ENCODE measurements at regions not wholly inside any gene's neighbourhood (a gene's known extent, or its start where the extent isn't known, plus 50 kb on each side); places are given as distances from the start of the nearest gene placed in this dataset.
"Not testable (repeated sequence)": the region's sequence is repeated elsewhere in the genome, so short reads cannot be mapped to it uniquely, and the experiment has no call there.

DNA sequence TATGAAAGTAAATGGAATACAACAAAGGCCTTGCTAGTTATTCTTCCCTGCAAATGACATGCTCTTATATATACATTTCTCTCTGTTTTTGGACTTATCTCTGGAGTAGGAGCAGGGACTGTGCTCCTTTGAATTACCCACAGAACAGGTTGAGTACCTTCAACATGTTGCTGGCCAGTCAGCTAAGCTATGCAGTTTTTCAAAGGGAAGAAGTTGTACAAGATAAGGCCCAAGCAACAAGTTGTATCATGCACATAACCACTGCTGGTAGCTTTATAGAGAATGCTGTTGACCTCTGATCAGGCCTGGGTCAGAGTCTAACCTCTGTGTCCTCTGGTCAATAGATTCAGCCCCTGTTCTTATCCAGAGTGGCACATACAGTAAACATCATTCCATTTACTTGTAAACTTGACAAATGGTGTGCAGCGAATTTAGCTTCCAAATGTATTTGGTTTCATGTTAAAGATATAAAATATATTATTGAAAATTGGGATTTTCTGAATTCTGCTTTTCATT, 99.6 kb downstream of the C11orf87 start:
- CTCF ChIA-PET: no interaction called here
- no peak for DNase-seq (ENCODE audit: extremely low spot score)
- TF ChIP-seq, protein P1, sequence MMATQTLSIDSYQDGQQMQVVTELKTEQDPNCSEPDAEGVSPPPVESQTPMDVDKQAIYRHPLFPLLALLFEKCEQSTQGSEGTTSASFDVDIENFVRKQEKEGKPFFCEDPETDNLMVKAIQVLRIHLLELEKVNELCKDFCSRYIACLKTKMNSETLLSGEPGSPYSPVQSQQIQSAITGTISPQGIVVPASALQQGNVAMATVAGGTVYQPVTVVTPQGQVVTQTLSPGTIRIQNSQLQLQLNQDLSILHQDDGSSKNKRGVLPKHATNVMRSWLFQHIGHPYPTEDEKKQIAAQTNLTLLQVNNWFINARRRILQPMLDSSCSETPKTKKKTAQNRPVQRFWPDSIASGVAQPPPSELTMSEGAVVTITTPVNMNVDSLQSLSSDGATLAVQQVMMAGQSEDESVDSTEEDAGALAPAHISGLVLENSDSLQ (IDR thresholded peaks at IDR 0.05): no peak
- no peak for TF ChIP-seq ELF4 (IDR thresholded peaks at IDR 0.05)
- TF ChIP-seq L3MBTL2 (conservative IDR thresholded peaks at IDR 0.05): no peak
- no peak for TF ChIP-seq FOXM1 (IDR thresholded peaks at IDR 0.05; ENCODE audit: borderline replicate concordance)
- TF ChIP-seq BHLHE40 (IDR thresholded peaks at IDR 0.05; ENCODE audit: borderline replicate concordance): no peak
- no peak for TF ChIP-seq ARNT (IDR thresholded peaks at IDR 0.05)
- POLR2A ChIA-PET: no interaction called here

DNA sequence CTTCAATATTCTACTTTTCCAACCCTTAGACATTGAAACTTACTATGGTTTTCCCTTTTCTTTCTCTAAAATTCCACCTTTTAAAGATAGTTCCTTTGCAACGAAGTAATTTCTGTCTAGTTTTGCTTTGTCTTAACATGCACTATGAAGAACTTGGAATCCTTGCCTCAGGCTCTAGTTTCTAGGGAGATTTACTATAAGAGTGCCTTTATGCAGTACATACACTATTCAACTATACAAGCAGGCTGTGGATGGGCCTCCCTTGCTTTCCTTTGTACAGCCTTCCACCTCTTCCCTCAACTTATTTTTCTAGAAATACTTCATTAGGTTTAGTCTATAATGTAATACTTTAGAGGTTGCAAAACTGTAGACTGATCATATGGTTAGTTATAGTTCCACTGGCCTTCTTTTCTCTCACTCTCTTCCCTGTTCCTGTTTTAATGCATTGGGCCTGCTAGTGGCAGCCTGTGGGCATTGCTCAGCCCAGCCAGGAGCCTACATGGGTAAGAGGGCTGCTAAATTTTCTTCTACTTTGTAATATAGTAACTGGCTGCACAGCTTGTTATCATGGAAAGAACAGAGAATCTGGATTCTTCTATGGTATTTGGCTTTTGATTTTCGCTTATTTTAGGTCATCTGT, 100.2 kb downstream of the C11orf87 start:
- TF ChIP-seq HDGF (IDR thresholded peaks at IDR 0.05; ENCODE audit: borderline replicate concordance): no peak
- TF ChIP-seq SUZ12 (IDR thresholded peaks at IDR 0.05): no peak
- ChIA-PET POLR2A (no interaction called here), CTCF (no interaction called here)
- DNase-seq (ENCODE audit: extremely low spot score): no peak

DNA sequence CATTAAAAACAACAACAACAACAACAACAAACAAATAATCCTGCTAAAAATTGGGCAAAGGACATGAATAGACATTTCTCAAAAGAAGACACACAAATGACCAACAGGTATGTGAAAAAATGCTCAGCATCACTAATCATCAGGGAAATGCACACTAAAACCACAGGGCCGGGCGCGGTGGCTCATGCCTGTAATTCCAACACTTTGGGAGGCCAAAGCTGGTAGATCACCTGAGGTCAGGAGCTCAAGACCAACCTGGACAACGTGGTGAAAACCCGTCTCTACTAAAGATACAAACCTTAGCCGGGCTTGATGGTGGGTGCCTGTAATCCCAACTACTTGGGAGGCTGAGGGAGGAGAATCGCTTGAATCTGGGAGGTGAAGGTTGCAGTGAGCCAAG, 103.6 kb downstream of the C11orf87 start:
- POLR2A ChIA-PET; DNase-seq (ENCODE audit: extremely low spot score); CTCF ChIA-PET: not testable (repeated sequence)

DNA sequence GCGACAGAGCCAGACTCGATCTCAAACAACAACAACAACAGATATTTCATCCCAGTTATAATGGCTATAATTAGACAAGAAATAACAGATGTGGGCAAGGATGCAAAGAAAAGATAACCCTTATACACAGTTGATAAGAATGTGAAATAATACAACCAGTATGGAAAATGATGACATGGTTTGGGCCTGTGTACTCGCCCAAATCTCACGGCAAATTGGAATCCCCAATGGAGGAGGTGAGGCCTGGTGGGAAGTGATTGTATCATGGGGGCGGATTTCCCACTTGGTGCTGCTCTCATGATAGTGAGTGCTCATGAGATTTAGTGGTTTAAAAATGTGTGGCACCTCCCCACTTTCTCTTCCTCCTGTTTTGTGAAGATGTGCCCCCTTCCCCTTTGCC, 104.1 kb downstream of the C11orf87 start:
- POLR2A ChIA-PET: no interaction called here
- no peak for DNase-seq (ENCODE audit: extremely low spot score)
- TF ChIP-seq HDGF (IDR thresholded peaks at IDR 0.05; ENCODE audit: borderline replicate concordance) (no peak), SUZ12 (IDR thresholded peaks at IDR 0.05) (no peak), BHLHE40 (IDR thresholded peaks at IDR 0.05; ENCODE audit: borderline replicate concordance) (no peak), ELF4 (IDR thresholded peaks at IDR 0.05) (no peak)
- TF ChIP-seq, protein P1 (IDR thresholded peaks at IDR 0.05): no peak
- CTCF ChIA-PET: no interaction called here

DNA sequence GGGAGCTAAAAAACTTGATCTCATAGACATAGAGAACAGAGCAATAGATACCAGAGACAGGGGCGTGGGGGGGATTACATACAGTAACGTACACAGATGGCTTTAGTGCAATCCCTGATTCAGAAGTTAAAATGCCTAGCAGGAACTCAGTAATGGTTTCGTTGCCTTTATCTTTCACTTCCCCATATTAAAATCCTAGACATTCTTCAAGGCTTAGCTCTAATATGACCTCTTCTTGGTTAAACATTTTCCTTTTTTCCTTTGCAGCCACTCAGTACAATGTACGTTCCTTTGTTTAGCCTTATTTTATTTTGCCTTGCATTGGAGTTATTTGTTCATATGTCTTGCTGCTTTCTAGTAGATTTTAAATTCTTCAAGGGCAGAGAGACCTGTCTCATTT, 104.9 kb downstream of the C11orf87 start:
- ChIA-PET POLR2A (no interaction called here), CTCF (no interaction called here)
- TF ChIP-seq NFRKB (IDR thresholded peaks at IDR 0.05) (no peak), HDGF (IDR thresholded peaks at IDR 0.05; ENCODE audit: borderline replicate concordance) (no peak), FOXA1 (IDR thresholded peaks at IDR 0.05) (no peak), SP1 (IDR thresholded peaks at IDR 0.05) (no peak), ZNF384 (IDR thresholded peaks at IDR 0.05) (no peak), ELF4 (IDR thresholded peaks at IDR 0.05) (no peak), FOXK2 (IDR thresholded peaks at IDR 0.05) (no peak), LEF1 (IDR thresholded peaks at IDR 0.05; ENCODE audit: borderline replicate concordance) (no peak)
- TF ChIP-seq, protein P1 (IDR thresholded peaks at IDR 0.05): no peak
- no peak for DNase-seq (ENCODE audit: extremely low spot score)

DNA sequence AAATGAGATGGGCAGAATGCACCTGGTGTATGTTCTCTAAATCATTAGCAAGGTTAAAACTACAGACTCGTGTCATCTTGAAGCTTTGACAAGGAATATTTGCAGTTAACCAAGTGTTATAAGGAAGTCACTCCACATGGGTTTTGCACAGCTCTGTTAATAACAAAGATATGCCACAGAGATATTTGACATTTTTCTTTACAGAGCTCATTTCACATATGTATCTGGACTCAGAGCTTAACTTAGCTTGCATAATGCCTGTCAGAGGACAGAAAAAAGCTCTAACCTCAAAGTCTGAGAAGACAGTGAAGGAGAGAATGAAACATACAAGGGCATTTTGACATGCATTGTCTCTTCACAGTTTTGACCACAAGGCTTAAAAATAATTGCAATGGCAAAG, 105.5 kb downstream of the C11orf87 start:
- no peak for DNase-seq (ENCODE audit: extremely low spot score)
- ChIA-PET POLR2A (no interaction called here), CTCF (no interaction called here)
- no peak for TF ChIP-seq HDGF (IDR thresholded peaks at IDR 0.05; ENCODE audit: borderline replicate concordance)
- TF ChIP-seq L3MBTL2 (conservative IDR thresholded peaks at IDR 0.05): no peak
- no peak for TF ChIP-seq NFRKB (IDR thresholded peaks at IDR 0.05)
- TF ChIP-seq ELF4 (IDR thresholded peaks at IDR 0.05): no peak
- TF ChIP-seq FOXK2 (IDR thresholded peaks at IDR 0.05): no peak
- no peak for TF ChIP-seq FOXM1 (IDR thresholded peaks at IDR 0.05; ENCODE audit: borderline replicate concordance)
- no peak for TF ChIP-seq TARDBP (IDR thresholded peaks at IDR 0.05)
- TF ChIP-seq ZNF384 (IDR thresholded peaks at IDR 0.05): no peak
- TF ChIP-seq ARNT (IDR thresholded peaks at IDR 0.05): no peak
- TF ChIP-seq SP1 (IDR thresholded peaks at IDR 0.05): no peak
- no peak for TF ChIP-seq BHLHE40 (IDR thresholded peaks at IDR 0.05; ENCODE audit: borderline replicate concordance)
- no peak for TF ChIP-seq LEF1 (IDR thresholded peaks at IDR 0.05; ENCODE audit: borderline replicate concordance)

DNA sequence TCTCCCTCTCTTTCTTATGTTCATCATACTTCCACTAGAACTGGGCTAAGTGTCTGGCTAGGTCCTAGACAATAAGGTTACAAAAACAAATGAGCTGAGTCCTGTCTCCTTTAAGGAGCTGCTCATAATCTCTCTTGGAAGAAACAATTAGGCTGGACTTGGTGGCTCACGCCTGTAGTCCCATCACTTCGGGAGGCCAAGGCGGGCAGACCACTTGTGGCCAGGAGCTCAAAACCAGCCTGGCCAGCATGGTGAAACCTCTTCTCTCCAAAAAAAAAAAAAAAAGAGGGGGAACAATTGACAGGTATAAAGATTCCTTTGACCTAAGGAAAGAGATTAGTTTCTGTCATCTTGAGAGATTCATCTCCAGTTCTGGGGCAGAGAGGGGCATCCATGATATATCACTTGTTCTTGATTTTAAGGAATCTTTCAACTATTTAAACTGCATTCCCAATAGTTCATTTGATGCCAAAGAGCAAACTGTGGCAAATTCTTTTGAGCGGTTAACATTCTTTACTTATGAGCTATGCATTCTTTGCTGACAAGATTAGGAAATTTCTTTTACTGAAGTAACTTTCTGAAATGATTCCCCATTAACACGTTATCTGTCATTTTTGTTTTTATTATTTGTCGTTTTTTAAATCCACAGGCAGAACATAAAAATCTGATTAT, 125.5 kb downstream of the C11orf87 start:
- DNase-seq (ENCODE audit: extremely low spot score): no peak
- CTCF ChIA-PET: no interaction called here
- POLR2A ChIA-PET: no interaction called here
- TF ChIP-seq CTBP1 (IDR thresholded peaks at IDR 0.05; ENCODE audit: borderline replicate concordance) (no peak), SUZ12 (IDR thresholded peaks at IDR 0.05) (no peak), TARDBP (IDR thresholded peaks at IDR 0.05) (no peak), HDGF (IDR thresholded peaks at IDR 0.05; ENCODE audit: borderline replicate concordance) (no peak), FOXA1 (IDR thresholded peaks at IDR 0.05) (no peak), L3MBTL2 (conservative IDR thresholded peaks at IDR 0.05) (no peak), FOXM1 (IDR thresholded peaks at IDR 0.05; ENCODE audit: borderline replicate concordance) (no peak), ARNT (IDR thresholded peaks at IDR 0.05) (no peak), ELF4 (IDR thresholded peaks at IDR 0.05) (no peak), FOXK2 (IDR thresholded peaks at IDR 0.05) (no peak), SP1 (IDR thresholded peaks at IDR 0.05) (no peak), BHLHE40 (IDR thresholded peaks at IDR 0.05; ENCODE audit: borderline replicate concordance) (no peak), LEF1 (IDR thresholded peaks at IDR 0.05; ENCODE audit: borderline replicate concordance) (no peak), ZNF384 (IDR thresholded peaks at IDR 0.05) (no peak), NFRKB (IDR thresholded peaks at IDR 0.05) (no peak)
- TF ChIP-seq, protein P1 (IDR thresholded peaks at IDR 0.05): no peak
